NCI-H345 treated with DMSO at 0.1 percent for 48 hours (cell line): ENCODE measurements at regions not wholly inside any gene's neighbourhood (a gene's known extent, or its start where the extent isn't known, plus 50 kb on each side); places are given as distances from the start of the nearest gene placed in this dataset.
A peak's percentile ranks its signal among the peaks of the same experiment; 100 is the strongest.

ENCODE experiments used
- DNase-seq: peaks from one replicate; lab custom pipeline; 2025; ENCODE audit not compliant: unreplicated experiment; lab: John Stamatoyannopoulos, UW

DNA sequence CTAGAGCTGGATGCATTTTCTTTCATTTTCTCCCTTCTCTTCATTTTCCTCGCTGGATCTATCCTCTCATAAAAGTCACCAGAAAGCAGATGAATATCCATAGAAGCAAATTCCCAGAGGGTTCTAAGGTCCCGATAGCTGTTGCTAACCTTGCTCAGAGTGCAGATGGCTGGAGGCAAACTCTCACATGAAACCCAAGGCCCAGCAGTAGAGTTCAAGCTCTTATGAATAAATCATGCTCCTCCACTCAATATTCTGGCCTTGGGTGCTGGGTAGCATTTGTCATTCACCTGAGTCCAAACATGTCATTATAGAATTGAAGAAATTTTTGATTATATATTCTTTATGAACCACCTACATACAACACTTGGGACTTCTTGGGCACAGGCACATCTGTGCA lies 539.7 kb upstream of the MARCKS start:
- DNase-seq: peak; percentile 30

DNA sequence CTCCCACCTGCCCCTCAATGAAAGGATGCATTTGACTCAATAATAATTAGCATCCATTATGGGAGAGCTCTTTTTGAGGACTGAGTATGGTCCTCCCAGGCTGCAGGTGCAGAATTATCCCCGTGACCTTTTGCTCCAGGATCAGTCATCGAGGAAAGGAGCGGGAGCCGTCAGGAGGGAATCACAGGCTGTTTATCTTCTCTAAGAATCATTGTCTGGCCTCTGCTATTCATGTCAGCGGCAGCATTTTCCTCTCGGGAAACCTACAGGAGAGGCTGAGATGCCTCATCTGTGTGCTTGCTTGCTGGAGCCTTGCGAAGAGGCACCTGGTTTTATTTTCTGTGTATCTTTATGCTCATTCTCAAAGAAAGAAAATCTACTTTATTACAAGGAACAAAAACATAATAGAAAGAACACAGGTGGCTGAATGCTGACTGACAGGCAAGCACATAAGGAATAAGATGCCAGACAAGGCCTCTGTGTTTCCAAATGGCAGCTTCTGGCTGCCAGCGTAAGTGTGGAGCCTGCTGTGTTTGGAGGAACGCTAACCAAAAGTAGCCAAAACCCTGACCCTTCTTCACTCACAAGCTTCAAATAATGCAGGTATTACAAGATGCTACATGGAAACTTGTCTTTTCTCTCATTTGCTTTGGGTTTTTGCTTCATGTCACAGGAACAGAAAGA lies 539.1 kb upstream of the MARCKS start:
- peak; percentile 71 for DNase-seq

DNA sequence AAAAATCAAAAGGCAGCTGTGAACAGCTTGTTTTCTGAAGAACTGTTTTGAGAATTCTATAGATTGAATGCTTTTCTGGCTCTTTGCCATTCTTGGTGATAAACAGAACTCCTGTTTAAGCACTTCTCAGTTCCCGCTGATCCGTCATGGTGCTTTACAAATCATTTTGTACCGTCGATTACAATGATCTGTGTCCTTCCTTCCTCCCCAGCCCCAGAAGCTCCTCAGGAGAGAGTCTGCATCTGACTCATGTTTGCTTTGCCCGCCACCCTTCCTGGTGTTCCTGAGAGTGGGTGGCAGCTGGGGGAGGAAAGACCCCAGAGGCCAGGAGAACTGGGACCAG lies 538.6 kb upstream of the MARCKS start:
- DNase-seq: peak; percentile 77

DNA sequence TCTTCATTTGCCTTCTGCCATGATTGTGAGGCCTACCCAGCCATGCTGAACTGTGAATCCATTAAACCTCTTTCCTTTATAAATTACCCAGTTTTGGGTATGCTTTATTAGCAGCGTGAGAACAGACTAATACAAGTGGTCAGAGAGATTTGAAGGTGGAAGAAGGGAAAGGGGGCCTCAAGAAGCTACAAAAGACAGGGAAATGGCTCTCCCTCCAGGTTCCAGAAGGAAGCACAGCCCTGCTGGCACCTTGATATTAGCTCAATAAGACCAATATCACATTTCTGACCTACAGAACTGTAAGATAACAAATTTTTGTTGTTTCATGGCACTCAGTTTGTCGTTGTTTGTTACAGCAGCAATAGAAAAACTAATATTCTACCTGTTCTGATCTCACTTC lies 536.5 kb upstream of the MARCKS start:
- DNase-seq: no peak

DNA sequence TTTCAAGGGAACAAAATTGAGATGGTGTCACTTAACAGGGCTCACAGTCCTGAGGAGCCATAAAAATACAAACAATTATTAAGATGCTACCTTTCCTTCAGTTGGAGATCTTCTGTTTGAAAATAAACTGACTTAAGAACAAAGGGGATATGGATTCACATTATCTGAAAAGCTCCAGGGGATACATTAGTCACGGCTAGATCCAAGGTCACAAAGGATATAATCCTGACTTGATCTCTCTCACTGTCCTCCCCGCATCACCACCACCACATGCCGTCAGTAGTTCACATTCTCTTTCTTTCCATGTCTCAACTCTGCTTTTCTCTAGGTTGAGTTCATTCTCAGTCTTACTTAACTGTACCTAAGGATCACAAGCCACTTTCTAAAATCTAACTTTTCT lies 530.4 kb upstream of the MARCKS start:
- DNase-seq: no peak

DNA sequence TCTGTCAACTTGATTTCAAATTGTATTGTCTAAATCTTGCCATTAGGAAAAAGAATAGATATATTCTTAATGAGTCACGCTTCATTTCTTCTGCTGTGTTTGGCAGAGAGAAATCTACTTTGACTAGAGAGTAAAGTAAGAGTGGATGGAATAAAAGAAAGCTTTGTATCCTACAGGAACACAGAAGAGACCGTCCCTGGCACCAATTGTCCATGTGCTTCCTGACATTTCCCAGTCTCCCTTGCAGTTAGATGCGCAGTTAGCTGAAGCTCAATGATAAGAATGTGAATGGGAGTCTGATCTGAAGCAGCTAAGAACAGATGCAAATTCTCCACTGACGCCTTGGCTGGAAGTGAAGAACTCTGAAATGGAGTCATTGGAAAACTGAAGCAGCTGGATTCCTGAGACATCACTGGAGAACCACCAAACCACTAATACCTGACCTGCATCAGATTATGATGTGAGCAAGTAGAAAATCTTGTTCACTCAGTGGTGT lies 528.2 kb upstream of the MARCKS start:
- no peak for DNase-seq

DNA sequence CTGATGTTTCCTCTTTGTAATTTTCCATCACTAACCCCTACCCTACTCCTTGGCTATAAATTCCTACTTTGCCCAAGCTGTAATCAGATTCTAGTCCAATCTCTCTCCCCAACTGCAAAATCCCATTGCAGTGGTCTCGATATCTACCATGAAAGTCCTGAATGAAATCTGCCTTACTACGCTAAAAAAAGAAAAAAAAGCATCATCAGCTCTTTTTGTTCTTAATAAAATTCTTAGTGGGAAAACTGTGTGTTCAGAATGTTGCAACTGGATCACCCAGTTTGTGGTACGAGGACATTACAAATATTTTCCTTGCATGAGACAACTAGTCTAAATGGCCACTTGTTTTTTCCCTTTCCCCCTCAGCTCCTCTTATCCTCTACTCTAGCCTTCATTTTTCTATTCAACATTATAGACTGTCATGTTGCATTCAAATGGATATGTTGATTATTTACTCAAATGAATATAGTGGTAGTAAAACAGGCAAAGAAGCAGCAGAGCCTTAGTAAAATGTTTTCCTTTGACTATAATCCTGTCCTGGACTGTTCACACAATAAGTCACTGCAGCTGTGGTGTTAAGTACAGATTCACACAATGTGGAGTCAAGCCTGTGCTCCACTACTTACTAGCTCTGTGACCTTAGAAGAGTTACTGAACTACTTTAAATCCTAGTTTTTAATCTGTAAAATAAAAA lies 527.1 kb upstream of the MARCKS start:
- peak; percentile 71 for DNase-seq

DNA sequence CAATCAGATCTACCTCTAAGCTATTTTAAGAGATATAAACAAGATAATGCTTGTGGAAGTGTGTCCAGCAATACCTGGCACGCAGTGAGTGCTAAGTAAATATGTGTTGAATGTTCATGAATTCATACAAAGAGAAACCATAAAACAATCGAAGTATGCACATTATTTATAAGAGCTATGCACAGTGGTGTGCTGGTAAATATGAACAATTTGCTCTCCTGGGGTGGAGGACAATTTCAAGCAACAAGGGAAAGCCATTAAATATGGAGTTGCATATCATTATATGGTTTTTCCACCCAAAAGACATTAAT lies 526.6 kb upstream of the MARCKS start:
- DNase-seq: peak; percentile 71

DNA sequence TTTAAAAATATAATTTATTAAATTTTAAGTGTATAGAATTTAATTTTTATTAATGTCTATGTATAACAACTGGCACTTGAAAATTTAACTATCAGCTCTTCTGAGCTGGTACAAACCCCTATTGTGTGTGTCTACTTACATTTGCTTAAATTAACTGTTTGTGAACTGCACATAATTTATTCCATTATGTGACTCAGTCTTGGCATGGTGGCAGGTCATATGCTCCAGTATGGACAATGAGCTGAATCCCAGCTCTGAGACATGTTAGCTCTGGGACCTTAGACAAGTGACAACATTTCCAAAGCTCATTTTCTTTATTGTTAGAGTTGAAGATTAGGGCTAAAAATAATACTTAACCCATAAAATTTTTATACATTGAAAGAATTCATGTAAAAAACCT lies 526.1 kb upstream of the MARCKS start:
- DNase-seq: no peak

DNA sequence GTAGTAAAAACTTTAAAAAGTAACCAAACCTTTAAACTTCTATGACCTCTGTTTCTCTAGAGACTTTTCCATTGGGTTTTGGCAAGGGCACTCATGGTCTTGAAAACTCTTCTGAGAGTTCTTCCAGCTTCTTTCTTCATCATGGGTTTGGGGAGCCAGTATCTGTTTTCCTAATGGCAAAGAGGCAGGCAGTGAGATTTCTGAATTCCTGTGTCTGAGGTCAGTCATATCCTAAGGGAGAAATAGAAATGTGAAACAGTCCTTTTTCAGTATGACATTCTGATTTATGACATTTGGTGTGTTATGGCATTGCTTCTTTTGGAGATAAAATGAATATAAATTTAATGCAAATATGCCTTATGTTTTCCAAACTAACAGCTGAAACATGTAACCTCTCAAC lies 518.5 kb upstream of the MARCKS start:
- DNase-seq: no peak

DNA sequence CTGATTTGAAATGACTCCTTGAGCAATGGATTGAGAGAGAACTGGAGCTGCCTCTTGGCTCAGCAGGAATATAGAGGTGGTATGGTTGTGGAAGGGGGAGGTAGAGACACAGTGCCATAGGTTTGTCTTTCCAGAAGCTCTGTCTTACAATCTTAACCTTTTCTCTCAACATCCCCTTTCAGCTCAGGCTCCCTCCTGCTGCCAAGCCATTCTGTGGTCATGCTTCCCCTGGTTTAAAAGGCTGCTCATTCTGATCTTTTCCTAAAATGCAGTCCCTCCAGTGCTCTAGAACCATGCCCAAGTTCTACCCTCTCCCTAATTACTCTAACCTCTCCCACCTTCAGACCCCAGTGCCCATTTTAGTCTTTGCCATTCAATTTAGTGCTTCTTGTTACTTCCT lies 517.9 kb upstream of the MARCKS start:
- no peak for DNase-seq

DNA sequence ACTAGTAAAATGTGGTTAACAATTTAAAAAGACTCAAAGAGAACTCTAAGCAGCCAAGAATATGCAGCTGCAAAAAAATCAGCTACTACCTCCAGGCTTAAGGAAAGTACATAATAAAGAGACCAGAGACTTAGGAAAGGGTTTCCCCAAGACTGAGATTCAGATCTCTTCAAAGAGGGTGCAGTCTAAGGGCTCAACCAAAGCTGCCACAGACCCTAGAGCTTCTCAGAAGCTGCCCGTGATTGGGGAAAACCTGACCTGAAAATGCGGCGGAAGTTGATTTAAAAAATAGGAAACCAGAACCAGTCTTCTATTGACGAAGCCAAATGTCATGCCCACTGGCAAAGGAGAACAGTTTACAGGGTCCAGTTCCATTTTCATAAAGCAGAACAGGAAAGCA lies 516.8 kb upstream of the MARCKS start:
- no peak for DNase-seq

DNA sequence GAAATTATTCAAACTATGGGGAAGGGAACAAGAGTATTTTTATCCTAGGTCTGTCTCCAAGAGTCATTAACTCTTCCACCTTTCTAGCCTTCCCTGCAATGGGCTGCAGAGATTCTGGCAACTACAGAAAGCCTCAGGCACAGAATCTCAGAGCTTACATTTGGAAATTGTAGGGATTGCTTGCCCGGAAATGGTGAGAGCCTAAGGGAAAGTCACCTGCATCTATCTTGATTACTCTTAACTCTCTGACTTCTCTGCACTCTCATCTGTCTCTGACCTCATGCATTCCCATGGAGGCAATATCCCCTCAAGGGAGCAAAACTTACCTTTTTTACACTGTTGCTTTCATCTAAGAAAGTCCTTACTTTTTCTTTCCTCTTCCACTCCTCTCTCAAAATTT lies 513.2 kb upstream of the MARCKS start:
- DNase-seq: no peak

DNA sequence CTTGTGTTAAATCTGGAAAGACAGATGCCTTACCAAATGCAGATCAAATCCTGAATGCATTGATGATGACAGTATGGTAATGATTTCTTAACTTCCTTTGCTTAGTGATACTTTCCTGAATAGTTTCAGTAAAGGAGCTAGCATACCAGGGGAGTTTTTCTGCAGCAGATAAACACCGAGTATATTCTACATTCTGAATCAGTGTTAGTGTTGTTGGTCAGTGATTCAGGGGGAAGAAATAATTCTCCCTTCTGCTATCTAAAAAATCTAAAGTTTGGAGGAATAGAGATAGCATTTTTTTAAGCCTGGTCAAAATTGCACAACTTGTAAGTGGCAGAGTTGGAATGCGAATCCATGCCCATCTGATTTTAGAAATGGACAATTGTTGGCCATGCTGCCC lies 512.2 kb upstream of the MARCKS start:
- DNase-seq: no peak

DNA sequence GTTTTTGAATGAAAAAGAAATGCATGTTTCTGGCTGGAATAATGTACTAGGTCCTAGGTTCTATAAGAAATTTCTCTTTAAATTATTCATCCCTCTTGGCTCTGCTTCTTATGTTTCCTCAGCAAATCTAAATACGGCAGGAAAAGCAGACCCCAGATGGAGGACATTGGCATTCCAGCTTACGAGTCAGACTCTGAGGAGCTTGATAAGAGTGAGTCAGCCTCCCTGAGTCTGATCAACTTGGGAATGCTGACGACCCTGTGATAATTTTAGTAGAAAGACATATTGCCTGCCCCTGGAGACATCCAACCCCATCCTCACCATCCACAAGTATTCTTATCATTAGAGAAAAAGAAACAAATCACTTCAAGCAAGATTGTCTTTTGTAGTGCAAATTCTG lies 509.7 kb upstream of the MARCKS start:
- no peak for DNase-seq

DNA sequence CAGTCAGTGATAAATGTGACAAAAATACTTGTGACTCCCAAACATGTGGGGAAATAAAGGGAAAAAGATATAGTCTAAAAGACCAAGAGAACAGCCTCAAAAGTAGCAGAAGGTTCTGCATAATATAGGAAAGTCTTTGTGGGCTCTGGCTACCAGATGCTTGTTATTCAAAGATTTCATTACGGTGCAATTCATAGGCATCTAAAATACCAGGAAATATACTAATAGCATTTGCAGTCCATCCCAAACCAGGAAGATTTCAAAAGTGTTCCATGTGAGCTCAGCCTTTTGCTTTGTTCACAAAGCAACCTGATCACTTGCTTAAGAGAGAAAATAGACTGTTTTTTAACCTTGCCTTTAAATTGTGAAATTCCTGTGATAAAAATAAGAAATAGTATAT lies 506.7 kb upstream of the MARCKS start:
- no peak for DNase-seq

DNA sequence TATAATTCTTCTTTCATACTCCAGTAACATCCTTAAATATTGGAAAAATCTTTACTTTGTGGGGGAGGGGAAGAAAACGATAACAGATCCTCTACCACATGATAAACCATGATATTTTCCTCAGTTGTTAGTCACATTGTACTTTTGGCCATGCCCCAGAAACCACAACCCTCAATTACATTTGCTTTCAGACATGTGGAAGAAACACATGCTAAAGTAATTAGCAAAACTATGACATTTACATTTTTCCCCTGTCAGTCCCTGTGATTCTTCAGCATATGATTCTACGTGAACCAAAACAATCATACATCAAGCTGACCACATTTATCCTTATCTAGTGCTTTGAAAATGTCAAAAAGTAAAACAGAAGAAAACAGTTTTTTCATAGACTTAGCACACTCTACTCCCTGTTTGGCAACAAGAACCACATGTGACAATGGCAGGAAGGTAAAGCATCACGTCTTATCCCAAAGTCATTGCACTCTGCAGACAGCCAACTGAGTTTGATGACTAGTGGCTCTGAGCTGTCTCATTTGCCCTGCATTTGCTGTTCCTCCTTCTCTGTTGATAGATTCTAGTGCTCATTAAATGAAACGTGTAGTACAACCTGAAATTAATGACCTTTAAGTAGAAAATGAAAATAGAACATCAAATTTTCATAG lies 505.8 kb upstream of the MARCKS start:
- no peak for DNase-seq

DNA sequence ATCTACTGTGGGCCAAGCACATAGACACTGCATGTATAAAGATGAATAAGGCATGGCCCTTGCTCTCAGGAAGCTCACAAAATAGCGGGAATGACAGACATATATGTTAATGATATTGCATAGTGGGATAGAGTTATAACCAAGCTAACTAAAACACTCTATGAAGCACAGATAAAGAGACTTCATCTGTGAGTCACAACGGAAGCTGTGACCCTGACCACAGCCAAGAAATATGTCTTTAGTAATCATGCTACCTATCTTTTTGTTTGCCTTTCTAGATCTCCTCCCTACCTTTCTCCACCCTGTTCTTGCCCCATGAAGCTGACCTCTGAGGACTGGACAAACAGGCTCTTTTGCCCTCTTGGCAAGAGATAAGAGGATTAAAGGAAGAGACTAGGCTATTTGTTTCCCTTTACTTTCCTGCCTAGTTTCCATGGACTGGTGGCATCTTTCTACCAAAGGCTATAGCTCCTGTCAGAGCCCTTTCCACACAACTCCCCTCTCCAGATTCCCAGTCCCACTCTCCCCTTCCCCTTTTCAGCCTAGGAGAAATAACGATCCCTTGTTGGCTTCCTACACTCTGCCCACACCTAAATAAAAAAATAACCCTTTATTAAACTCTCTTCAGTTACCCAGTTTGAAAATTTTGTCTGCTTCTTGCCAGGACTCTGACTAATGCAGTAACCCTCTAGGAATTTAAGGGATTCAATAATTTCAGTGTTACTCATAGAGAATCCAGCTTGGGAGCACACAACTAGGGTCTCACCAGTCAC lies 504.9 kb upstream of the MARCKS start:
- no peak for DNase-seq

DNA sequence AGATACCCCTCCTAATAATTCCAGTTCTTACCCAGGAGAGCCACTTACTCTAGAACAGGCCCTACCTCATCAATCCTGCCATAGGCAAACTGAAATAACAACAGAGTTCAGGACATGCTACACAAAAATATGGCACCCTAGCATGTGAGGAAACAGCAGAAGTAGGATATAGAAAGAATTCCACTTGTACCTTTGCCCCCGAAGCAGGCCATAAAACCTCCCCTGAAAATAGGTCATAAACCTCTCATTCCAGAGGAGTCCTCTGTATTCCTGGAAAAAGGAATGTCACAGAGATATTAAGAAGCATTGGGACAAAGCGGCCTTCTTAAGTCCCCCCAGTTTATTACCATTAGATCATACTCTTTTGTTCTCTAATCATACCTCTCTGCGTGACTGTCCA lies 504.3 kb upstream of the MARCKS start:
- no peak for DNase-seq

DNA sequence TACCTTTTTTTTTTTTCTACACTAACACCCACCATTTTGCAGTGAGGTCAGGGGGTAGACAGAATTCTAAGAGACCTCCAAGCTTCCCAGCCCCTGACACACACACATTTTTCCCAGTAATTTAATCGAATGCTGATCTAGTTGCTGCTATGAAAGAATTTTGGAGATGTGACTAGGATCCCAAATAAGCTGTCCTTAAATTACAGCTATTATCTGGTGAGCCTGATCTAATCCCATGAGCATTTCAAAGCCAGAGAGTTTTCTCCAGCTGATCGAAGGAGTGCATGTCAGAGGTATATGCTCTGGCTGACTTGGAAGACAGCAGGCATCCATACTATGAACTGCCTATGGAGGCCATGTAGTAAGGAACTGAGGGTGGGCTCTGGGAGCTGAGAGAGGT lies 503.8 kb upstream of the MARCKS start:
- DNase-seq: no peak

DNA sequence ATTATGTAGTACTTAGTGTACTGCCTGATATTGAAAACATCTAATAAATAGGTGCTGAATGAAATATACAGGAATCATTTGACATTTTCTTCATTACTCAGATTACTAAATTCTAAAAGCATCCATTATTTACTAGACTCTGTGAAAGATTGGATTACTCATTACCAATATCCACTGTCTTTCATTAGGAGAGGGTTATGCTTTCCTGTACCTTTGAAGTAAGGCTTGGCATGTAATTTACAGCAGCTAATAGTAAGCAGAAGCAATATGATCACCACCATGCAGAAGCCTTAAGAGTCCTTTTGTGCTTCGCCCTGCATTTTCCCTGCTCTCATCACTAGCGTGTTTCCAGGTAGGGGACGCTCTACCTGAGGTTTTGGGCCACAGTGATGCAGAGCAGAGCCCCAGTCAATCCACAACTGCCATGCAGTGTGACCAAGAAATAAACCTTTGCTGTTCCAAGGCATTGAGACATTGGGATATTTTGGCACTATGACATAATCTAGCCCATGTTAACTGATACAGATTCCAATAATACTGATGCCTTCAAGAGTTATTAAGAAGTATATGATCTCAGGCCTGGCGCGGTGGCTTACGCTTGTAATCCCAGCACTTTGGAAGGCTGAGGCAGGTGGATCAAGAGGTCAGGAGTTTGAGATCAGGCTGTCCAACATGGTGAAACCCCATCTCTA lies 502.8 kb upstream of the MARCKS start:
- DNase-seq: no peak
